GM12878 (cell line): ENCODE measurements at regions not wholly inside any gene's neighbourhood (a gene's known extent, or its start where the extent isn't known, plus 50 kb on each side); places are given as distances from the start of the nearest gene placed in this dataset.

Experiments
- ATAC-seq: fragments of 200-7000 bp; cut with Tn5 transposase; 3 replicates; pipeline ENCODE4 v1.9.1; 2020; ENCODE audit warnings: mild to moderate bottlenecking, moderate library complexity
- BruUV-seq: library from RNA; stranded (reverse); fragments of 400-500 nt; replicated peaks from 2 replicates; lab custom pipeline; 2021; lab: Mats Ljungman, UMichigan
- CTCF ChIA-PET: fragments of 300-600 bp; sonication (Branson Sonifier 250); formaldehyde crosslinking; extraction: SDS; loops from one replicate; lab custom pipeline; 2021; ENCODE audit warnings: inconsistent platforms; lab: Yijun Ruan, JAX
- POLR2A ChIA-PET: fragments of 350-600 bp; formaldehyde crosslinking; extraction: SDS; loops from one replicate; lab custom pipeline; 2021; ENCODE audit warnings: inconsistent platforms; lab: Charles Lee
- RAD21 ChIA-PET: fragments of 300-600 bp; sonication (Branson Sonifier 250); formaldehyde crosslinking; loops from one replicate; lab custom pipeline; 2023; ENCODE audit warnings: antibody characterized with exemption; ENCODE audit not compliant: unreplicated experiment; lab: Charles Lee
- SMC1A ChIA-PET: fragments of 300-600 bp; sonication (Branson Sonifier 250); formaldehyde crosslinking; loops from one replicate; lab custom pipeline; 2023; ENCODE audit not compliant: unreplicated experiment, uncharacterized antibody; lab: Charles Lee
- DNase-seq: peaks from one replicate; pipeline ENCODE4 v3.0.0-alpha.2; 2011; ENCODE audit warnings: low read depth, low spot score
- FAIRE-seq: peaks from 3 replicates; lab custom pipeline; 2011; peaks lifted over from hg19 to GRCh38; lab: Jason Lieb, UNC
- H2AFZ ChIP-seq: 2 replicates; pipeline ENCODE4 v1.6.0; 2011; ENCODE audit warnings: low read depth, low read length, control low read depth; ENCODE audit not compliant: control insufficient read depth
- H3K27ac ChIP-seq: 2 replicates; pipeline ENCODE4 v1.5.1; 2011; ENCODE audit warnings: control low read depth; ENCODE audit not compliant: control insufficient read depth, insufficient read depth
- H3K27me3 ChIP-seq, 2 experiments: replicated peaks in 1 of 2; 2 replicates each; pipeline versions ENCODE4 v1.6.0 to v1.6.1; 2011; ENCODE audit warnings: low read length in 1 of 2; ENCODE audit not compliant: control insufficient read depth in 2 of 2, insufficient read depth in 2 of 2
- H3K36me3 ChIP-seq, 2 experiments: 2 replicates each; pipeline ENCODE4 v1.5.1; 2011; ENCODE audit warnings: low read length in 1 of 2; ENCODE audit not compliant: control insufficient read depth in 2 of 2, insufficient read depth in 2 of 2
- H3K4me1 ChIP-seq: 2 replicates; pipeline ENCODE4 v1.6.1; 2011; ENCODE audit warnings: mild to moderate bottlenecking, low read length, moderate library complexity, mixed read lengths; ENCODE audit not compliant: control insufficient read depth, insufficient read depth
- H3K4me2 ChIP-seq: 2 replicates; pipeline ENCODE4 v1.6.0; 2011; ENCODE audit warnings: control low read depth; ENCODE audit not compliant: control insufficient read depth, insufficient read depth
- H3K4me3 ChIP-seq: fragments of 200-600 bp; sonication (generic); 2 replicates; pipeline ENCODE4 v1.5.1; 2016
- H3K79me2 ChIP-seq: 2 replicates; pipeline ENCODE4 v1.6.0; 2011; ENCODE audit warnings: low read length; ENCODE audit not compliant: control insufficient read depth, insufficient read depth
- H3K9ac ChIP-seq: 2 replicates; pipeline ENCODE4 v1.8.0; 2011; ENCODE audit warnings: low read length, control low read depth, mixed read lengths; ENCODE audit not compliant: control insufficient read depth, insufficient read depth
- H3K9me3 ChIP-seq: replicated peaks from 3 replicates; pipeline ENCODE4 v1.5.1; 2011; ENCODE audit warnings: mild to moderate bottlenecking, low read length; ENCODE audit not compliant: control insufficient read depth, insufficient read depth
- H4K20me1 ChIP-seq: 2 replicates; pipeline ENCODE4 v1.6.0; 2011; ENCODE audit not compliant: control insufficient read depth, insufficient read depth
- ASH2L ChIP-seq: fragments of 300-600, 200-600 bp; sonication (generic); IDR thresholded peaks from 2 replicates; pipeline ENCODE4 v1.6.1; 2017; ENCODE audit warnings: low read depth, mild to moderate bottlenecking, borderline replicate concordance
- BMI1 ChIP-seq: fragments of 450-650 bp; IDR thresholded peaks from 2 replicates; pipeline ENCODE4 v1.6.1; 2016; ENCODE audit warnings: mild to moderate bottlenecking, moderate library complexity, borderline replicate concordance
- HSF1 ChIP-seq: fragments of 150-350 bp; IDR thresholded peaks from 2 replicates; pipeline ENCODE4 v1.6.1; 2014; ENCODE audit warnings: mild to moderate bottlenecking, low read depth, low read length
- KAT2A ChIP-seq: conservative IDR thresholded peaks from 2 replicates; pipeline ENCODE4 v1.6.1; 2011; ENCODE audit warnings: low read depth, low read length; ENCODE audit not compliant: control insufficient read depth
- MEF2A ChIP-seq: IDR thresholded peaks from 2 replicates; pipeline ENCODE4 v1.6.1; 2011; ENCODE audit warnings: low read depth, mild to moderate bottlenecking, low read length, moderate library complexity; ENCODE audit not compliant: insufficient read depth
- PAX8 ChIP-seq: fragments of 450-650 bp; IDR thresholded peaks from 2 replicates; pipeline ENCODE4 v1.6.1; 2017; ENCODE audit warnings: mild to moderate bottlenecking, moderate library complexity
- SMAD5 ChIP-seq: IDR thresholded peaks from 2 replicates; pipeline ENCODE4 v1.6.1; 2016; ENCODE audit warnings: antibody characterized with exemption, low read depth
- SRF ChIP-seq, 2 experiments: IDR thresholded peaks; 2 replicates each; pipeline ENCODE4 v1.6.1; 2011; ENCODE audit warnings: low read depth in 2 of 2, low read length in 2 of 2, mild to moderate bottlenecking in 1 of 2, moderate library complexity in 1 of 2
- TCF7 ChIP-seq: IDR thresholded peaks from 2 replicates; pipeline ENCODE4 v1.6.1; 2014; ENCODE audit warnings: antibody characterized with exemption, borderline replicate concordance
- ZBTB4 ChIP-seq: fragments of 450-650 bp; formaldehyde crosslinking; IDR thresholded peaks from 2 replicates; pipeline ENCODE4 v1.4.0; 2022; ENCODE audit warnings: mild to moderate bottlenecking, moderate library complexity
- ZNF24 ChIP-seq: fragments of 450-650 bp; IDR thresholded peaks from 2 replicates; pipeline ENCODE4 v1.6.1; 2017; ENCODE audit warnings: antibody characterized with exemption, mild to moderate bottlenecking
- WGBS: methylation state at CpG from one replicate; pipeline ENCODE4 v1.1.6; 2016; ENCODE audit warnings: low lambda C conversion rate; ENCODE audit not compliant: insufficient replicate concordance, insufficient coverage; ENCODE audit errors: missing lambda C conversion rate; 5-methylcytosine and 5-hydroxymethylcytosine counted together
- in situ Hi-C: fragments of 300-500 bp; cut with MboI; formaldehyde crosslinking; loops from 9 replicates; pipeline ENCODE4 v1.14.3; 2018; ENCODE audit warnings: mixed read lengths
- intact Hi-C: fragments of 100-400 bp; cut with micrococcal nuclease; formaldehyde crosslinking; loops from one replicate; pipeline ENCODE4 v1.14.2; 2022; ENCODE audit not compliant: unreplicated experiment

GRCh38 chr18:10202845-10203321 lies 251.6 kb upstream of the APCDD1 start:
- in situ Hi-C loops: no loop called here
- Histone ChIP-seq H3K4me3 (no peak overlapping the region), H3K9me3 (no peaks in the 10 kb centered on the region), H3K4me2 (no peak overlapping the region), H3K79me2 (no peaks in the 10 kb centered on the region), H3K9ac (no peak overlapping the region), H4K20me1 (no peaks in the 10 kb centered on the region), H3K4me1 (no peaks in the 10 kb centered on the region), H3K27ac (no peak overlapping the region), H3K27me3 (peaks cover 0 to 2% of the 10 kb centered on the region in 2 experiments; a peak in 1 of 4 replicates), H3K36me3 (no peaks in the 10 kb centered on the region), H2AFZ (no peak overlapping the region)
- FAIRE-seq: no peak
- no peak for DNase-seq
- intact Hi-C loops: loop anchor here (10.0 kb wide), 1 partner anchor 62 kb away; no protein-coding TSS in a partner anchor
- no TSS peak for BruUV-seq
- ChIA-PET RAD21 (no interaction called here), SMC1A (no interaction called here), POLR2A (no interaction called here), CTCF (no interaction called here)
- no peak for TF ChIP-seq SRF (IDR thresholded peaks at IDR 0.05; ENCODE audit: low read depth in 2 of 2, low read length in 2 of 2)
- WGBS: 36% methylated on average over 7 of the region's 7 CpGs
- ATAC-seq: no peak

GRCh38 chr18:10205151-10205550 lies 249.3 kb upstream of the APCDD1 start:
- Histone ChIP-seq H3K4me3 (no peak overlapping the region), H3K36me3 (no peaks in the 10 kb centered on the region), H4K20me1 (no peaks in the 10 kb centered on the region), H3K27ac (no peak overlapping the region), H3K9ac (no peak overlapping the region), H2AFZ (no peak overlapping the region), H3K4me2 (no peak overlapping the region), H3K9me3 (no peaks in the 10 kb centered on the region), H3K4me1 (no peaks in the 10 kb centered on the region), H3K27me3 (peaks cover 0 to 2% of the 10 kb centered on the region in 2 experiments; a peak in 1 of 4 replicates), H3K79me2 (no peaks in the 10 kb centered on the region)
- ATAC-seq (no peak), FAIRE-seq (no peak), DNase-seq (no peak)
- WGBS: 38% methylated on average over 9 of the region's 9 CpGs
- ChIA-PET POLR2A (no interaction called here), SMC1A (no interaction called here), CTCF (no interaction called here), RAD21 (no interaction called here)
- intact Hi-C loops: loop anchor here (10.0 kb wide), 1 partner anchor 60 kb away; no protein-coding TSS in a partner anchor
- TF ChIP-seq TCF7: no peak
- no peak for TF ChIP-seq PAX8
- TF ChIP-seq SMAD5: no peak
- no peak for TF ChIP-seq ASH2L
- TF ChIP-seq MEF2A: no peak
- TF ChIP-seq BMI1: no peak
- no peak for TF ChIP-seq KAT2A
- no peak for TF ChIP-seq ZBTB4 (CRISPR knock-in tag)
- no peak for TF ChIP-seq HSF1
- no peak for TF ChIP-seq ZNF24
- no TSS peak for BruUV-seq
- in situ Hi-C loops: no loop called here
